HG03108 (cell line): ENCODE measurements at regions not wholly inside any gene's neighbourhood (a gene's known extent, or its start where the extent isn't known, plus 50 kb on each side); places are given as distances from the start of the nearest gene placed in this dataset.

Source experiments
- ATAC-seq: cut with Tn5 transposase; IDR thresholded peaks from one replicate; pipeline ENCODE4 v1.9.1; 2021; ENCODE audit warnings: moderate library complexity; ENCODE audit not compliant: unreplicated experiment

DNA sequence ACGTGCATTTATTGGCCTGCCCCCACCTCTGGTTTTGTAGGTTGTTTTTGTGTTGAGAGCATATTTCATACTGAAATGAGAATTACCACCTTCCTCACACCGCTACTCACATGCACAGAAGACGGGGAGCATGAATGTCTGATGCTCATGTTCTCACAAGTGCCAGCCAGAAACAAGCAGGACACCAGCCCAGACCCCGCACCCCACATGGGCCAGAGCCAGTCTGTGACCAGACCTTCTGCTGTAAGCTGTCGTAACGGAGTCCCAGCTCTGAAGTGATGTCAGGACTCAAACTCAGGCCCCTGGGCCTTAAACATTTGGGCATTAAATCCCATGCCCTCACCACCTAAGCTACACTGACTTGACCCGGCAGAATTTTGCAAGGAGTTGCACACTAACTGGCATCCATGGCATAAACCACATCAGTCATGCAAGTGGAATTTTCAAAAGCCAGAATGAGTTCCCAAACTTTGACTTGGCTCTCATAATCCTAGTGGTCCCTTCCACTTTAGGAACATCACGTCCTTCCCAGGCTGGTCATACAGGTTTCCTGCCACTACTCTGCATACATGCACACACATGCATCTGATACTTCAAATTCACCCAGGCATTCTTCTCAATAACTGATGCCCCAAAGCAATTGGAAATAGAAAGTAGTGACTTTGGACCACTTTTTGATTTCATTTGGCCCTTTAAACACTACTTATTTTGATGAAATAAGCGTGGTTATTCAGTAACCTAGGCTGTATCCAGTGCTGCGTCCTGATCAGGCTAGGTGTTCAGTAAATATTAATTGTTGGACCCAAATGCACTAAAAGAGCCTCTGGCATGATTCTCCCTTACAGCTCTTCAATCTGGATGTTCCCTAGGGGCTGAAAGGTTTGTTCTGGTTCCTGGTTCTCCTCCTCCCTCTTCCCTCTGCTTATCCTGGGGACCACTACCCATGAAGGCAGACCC lies 223.1 kb upstream of the ID2 start:
- no peak for ATAC-seq

DNA sequence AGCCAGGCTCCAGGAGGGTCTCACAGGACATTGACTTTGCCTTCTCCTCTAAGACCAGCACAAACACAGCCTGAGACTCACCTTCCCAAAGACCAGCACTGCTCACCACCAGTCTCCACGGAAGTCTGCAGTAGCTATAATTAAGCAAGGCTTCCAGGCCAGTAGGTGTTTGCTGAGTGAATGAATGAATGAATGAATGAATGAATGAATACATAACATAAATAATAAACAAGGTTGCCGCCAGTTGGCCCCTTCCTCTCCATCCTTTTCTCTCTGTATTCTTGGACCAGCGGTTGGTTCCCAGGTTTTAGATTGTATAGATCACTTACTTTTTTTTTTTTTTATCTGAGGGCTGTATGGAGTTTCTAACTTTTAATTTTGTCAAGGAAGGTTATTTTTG lies 222.4 kb upstream of the ID2 start:
- no peak for ATAC-seq

DNA sequence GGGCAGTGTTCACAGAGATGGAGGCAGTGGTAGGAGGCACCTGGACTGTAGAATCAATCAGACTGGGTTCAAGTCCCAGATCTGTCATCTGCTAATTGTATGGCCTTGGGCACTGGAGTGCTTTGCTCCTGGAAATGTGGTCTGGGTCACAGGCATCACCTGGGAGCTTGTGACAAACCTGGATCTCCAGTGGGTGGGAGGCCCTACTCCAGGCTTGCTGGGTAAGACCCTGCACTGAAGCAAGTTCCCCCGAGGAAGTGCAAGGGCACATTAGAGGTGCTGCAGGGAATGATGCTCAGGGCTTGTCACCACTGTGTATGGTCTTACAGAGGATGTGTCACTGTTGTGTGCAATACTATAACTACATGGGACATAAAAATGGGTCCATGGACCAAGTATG lies 220.5 kb upstream of the ID2 start:
- no peak for ATAC-seq

DNA sequence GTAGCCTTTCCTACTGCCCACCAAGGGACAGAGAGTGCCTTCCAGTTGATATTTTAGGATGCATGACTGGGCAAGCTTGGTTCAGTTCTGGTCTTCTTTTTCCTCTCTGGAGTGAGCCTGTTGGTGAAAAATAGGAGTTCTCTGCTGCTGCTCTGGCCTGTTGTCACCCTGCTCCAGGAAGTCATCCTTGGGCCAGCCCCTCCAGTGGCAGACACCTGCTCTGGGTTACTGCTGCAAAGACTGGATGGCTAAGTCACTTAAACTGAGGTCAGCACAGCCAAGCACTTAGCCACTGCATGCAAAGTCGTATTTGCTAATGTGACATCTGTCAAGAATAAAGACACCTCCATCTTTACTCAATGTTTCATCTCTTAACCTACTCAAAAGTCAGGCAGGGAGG lies 219.6 kb upstream of the ID2 start:
- ATAC-seq: no peak

DNA sequence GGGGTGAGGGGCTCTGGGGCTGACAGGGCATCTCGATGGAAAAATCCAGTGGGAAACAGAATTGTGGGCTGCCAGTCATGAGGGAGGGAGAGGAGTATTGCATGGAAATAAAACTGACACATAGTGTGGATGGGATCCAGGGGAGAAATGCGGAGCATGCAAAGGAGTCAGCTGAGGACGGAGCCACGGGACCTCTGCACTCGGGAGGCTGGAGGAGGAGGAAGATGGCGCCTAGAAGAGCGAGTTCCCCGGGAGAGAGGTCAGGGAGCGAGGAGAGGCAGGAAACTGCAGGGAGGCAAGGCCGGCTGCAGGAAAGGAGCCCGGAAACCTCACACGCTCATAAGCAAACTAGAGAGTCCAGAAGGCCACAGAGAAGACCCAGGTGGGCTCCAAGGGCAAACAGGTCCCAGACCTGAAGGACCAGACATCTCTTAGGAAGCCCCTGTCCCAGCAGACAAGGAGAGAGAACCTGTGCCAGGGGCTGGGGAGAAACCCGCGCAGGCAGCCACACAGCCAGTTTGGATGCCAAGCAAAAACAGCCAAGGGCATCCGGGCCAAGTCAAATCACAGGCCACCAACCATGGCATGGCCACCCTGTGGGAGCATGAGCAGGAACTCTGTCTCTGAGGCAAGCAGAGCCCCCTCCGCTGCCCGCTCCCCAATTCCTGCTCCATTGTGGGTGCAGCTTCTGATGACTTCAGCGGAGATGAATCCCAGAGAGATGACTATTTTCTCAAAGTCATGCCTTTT lies 218.8 kb upstream of the ID2 start:
- ATAC-seq: no peak

DNA sequence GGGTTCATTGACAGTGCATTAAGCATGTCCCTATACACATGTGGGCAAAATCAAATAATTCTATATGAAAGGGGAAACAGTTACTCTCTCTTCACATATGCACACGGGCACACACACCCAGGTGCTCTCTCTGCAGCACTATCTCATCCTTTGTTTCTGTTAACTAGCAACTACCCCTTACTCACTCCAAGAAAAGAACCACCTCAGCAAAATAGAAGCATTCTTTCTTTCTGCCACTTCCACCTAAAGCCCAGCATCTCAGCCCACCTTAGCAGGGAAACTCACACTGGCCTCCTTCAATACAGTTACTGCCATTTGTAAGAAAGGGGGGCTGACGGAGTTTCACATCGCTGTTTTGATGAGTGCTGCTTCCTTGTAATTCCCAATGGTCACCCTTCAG lies 216.3 kb upstream of the ID2 start:
- no peak for ATAC-seq

DNA sequence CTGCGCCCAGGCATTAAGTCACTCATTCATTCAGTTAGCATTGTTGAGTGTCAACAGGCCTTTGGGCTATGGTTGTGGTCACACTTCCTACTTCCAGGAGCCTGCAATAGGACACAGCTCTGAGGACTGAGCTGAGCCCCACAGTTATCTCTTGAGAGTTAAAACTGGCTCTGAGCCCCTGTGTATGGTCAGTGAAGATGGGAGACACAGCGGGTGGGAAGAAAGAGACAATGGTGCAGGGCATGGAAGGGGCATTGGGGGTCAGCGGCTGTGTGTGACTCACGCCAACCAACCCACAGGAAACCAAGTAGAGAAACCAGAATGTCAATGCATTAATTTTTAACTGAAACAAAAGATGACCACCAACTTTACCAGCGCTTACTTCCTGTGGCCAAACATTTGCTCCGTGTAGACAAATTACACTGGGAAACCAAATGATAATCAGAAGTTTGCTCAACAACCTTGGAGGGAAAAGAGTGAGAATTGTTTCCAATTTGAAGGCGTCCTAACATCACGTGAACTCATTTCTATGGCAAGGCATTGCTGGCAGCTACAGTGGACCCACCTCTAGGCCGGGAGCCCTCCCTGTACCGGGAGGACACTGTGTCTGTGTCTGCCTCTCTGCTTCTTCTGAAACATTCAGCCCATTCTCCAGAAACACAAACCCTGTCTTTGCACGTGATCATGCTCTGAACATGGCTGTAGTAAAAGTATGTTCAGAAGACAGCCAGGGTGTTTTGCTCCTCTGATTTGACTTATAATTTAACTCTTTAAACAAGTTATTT lies 212.0 kb upstream of the ID2 start:
- peak; percentile 62 for ATAC-seq

DNA sequence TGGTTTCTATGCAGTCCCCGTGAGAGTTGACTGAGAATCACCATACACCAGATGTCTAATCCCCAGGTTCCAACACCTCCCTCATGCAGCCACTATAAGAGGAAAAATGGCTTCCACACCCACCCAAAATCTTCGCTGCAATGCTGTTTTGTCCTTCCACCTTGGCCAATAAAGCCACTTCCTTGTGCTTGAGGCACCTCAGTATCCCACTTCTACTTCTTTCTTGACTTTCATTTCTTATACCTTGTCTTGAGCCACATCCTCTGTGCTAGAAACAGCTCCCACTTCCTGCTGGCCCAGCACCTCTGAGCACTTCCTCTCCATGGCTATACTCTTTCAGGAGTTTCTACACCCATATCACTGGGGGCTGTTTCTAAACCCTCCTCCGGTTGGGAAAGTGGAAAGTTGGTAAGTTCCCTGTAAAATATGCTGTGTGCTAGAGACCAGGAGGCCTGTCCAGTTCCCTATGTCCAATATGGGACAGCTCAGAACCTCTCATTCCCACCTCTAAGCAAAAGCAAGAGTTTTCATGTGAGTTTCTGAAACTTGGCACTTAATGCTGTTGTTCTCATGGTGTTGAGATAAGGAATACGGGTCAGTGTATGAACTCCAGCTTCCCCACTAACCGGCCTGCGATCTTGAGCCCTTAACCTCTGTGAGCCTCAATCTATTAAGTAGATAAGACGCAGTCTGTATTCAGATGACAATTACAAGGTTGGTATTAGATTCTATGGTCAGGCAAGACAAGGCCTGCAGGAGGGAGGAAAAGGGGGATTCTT lies 209.1 kb upstream of the ID2 start:
- no peak for ATAC-seq

DNA sequence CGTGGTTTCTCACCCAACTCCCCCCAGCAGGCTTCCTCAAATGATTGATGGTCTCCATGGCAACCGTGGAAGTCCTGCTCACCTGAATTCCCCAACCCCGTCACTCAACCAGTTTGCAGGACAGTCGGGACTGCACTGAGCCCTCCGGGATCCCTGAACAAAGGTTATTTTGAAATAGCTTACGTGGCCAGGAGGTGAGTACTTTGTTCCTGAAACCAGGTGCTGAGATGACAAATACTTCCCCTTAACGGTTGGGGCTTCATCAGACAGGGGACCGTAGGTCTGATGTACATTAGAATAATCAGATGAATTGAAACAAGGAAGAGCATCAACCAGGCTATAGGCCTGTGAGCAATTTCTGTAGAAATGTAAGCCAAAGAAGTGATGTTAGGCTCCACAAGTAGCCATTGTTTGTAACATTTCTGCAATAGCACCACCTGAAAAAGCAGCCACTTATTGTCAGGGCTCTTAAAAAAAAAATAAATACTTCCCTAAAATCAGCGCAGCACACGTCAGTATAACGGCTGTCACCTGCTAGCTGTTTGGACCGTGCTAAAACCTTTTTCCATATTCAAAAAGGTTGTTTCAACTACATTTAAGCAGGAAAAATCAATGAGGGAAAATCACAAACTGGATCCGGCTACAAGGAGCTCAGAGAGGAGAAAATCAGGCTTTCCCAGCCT lies 206.4 kb upstream of the ID2 start:
- ATAC-seq: no peak

DNA sequence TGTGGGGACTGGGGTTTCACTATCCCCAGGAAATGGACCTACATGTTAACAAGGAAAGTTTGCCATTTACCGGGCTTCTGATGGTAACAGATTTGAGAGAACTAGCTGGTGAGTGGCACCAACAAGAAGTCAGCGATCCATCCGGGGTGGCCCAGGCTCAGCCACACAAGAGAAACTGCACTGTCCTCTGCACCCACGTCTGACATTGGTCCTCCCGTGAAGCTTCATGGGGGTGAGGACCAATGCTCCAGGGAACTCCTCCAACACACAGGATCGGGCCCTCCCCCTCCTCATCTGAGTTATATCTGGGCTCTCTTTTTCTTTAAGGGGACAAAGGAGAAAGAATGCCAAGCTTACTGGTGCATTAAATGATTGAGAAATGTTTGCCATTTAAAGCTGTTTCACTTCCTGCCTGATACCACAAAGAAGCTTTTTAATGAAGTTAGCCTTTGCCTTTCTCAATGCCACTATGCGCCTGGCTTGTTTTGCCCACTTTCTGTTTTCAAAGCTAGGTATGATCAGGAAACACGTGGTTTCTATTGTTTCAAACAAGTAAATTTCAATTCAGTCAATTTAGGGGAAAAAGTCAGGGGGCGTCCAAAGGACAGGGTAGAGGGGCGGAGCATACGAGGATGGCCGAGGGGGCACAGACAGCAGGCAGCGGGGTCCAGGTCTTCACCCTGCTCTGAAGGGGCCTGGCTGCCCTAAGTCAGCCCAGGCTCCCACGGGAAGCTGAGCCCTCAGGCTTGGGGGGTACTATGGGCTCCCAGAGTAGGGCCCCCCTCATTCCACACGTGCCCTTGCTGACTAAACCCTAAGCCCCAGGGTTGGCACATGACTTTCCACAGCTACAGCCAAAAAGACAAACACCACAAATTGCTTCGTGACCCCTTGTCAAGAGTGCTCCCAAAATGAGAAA lies 204.0 kb upstream of the ID2 start:
- ATAC-seq: peak; percentile 52

DNA sequence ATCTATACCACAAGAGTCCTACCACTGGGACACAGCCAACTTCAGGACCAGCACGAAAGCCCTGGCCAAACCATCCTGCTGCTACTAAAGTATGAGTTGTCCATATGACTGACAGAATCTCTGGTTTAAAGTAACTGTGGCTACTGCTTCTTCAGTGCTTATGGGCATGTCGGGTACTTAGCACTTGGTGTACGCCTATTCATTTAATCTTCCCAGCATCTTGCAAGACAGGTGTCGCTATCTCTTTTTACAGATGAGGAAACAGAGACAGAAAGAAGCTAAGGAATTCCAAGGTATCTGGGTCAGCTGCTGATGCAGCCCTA lies 203.4 kb upstream of the ID2 start:
- ATAC-seq: no peak

DNA sequence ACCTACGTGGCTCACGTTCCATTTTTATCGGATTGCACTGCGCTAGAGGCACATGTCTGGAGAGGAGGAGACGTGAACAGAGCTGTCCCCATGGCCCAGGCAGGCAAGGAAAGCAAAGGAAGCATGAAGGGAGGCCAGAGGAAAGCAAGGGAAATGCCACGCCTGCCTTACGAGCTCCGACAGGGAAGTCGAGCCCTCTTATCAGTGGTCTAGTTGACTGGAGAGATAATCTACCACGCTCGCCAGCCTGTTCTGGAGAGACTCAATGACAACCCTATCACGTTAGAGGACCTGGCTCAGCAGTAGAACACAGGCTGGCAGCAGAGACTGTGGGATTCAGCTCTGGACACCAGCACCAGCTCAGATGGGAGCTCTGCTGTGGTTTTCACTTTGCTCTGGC lies 202.6 kb upstream of the ID2 start:
- ATAC-seq: no peak

DNA sequence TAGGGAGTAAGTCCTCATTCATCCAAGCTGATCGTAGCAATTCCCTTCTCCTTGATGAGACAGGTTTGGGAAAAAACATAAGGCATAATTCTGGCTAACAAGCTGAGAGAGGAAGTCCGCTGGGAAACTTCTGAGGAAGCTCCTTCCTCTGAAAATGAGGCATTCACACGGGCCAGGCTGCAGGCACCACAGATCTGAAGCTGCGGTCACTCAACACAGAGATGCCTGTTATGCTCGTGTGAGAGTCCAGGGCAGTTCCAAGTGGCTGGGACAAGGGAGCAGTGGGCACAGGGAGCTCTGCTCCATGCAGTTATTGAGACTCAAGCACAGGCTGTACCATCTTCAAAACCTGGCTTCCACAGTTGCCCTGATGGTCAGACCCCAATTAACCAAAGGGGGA lies 200.9 kb upstream of the ID2 start:
- no peak for ATAC-seq

DNA sequence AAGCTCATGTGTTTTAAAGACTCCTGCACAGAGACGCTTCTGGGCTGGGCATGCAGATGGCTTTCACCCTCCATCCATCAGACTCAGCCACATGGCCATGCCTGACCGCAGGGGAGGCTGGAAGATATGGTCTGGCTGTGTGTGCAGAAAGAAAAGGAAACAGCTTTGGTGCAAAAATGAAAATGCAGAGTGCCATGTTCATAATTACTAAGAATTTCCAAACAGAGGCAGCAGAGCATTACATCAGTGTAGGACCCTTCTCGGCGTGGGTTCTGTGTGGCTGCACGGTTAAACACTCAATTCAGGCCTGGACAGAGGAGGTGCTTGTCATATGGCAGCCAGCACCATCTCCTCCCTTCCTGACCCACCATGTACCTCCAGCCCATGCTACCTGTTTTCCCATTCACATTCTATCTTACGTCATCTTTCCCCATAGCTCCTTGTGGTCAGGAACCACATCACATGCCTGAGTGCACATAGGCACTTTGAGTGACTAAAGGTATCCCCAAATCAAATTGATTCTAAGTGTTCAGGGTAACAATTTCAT lies 200.3 kb upstream of the ID2 start:
- peak; percentile 36 for ATAC-seq

DNA sequence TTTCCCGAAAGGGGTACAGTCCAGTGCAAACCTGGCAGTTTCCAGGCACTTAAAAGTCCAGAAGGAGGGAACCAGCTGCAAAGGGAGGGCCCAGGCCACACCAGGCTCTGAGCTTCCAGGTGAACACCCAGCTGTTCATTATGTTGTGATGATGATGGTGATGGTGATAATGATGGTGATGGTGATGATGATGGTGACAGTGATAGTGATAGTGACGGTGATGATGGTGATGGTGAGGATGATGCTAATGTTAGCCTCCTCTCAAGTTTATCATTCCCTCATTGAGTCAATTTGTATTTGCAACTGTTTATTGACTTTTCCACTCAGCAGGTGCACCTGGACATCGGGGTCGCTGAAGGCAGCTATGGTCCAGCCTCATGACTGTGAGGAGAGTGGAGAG lies 199.4 kb upstream of the ID2 start:
- ATAC-seq: no peak

DNA sequence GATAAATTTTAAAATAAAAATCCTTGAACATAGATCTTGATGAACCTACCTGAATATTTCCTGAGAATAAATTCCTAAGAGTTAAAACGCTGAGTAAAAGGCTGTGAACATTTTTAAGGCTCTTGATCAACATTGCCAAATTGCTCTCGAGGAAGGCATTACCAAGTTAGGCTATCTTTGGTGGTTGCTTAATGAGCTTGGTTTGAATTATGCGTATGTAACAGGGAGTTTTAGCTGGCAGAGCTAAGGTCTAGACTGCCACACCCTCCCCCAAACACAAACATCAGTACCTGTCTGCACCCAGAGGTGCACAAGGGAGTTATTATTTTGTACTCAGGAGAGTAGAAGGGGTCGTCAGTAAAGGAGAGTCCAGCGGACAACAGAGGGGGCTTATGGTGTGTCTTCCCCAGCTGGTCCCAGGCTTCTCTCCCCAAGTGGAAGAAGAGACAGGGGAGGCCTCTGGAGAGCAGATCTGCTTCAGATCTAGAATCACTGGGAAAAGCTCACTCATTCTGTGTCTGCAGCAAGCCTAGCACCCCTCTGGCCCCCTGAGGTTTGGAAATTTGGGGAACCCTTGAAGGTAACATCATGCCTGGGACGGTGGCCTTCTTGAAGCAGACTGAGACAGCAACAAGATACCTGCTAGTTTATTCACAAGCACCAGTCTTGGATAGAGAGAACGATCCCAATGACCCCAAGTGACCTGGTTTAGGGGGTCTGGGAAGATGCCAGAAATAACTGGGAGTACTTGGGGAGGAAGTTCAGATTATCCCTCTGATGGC lies 197.2 kb upstream of the ID2 start:
- ATAC-seq: no peak

DNA sequence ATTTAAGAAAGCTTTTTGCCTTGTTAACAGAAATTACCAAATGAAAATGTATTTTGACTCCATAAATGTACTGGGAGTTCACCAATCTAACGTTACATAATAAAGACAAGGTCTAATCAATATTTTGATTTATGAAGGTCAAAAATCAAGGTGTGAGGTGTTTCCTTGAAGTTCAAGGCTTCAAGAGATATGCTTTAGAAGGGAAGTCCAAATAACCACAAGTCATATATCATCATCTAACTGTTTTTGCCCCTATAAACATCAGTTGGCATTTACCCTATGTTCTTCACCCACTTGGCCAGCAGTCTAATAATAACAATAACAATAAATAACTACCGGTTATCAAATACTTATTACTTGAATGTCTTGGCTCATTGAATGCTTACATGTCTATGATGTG lies 196.1 kb upstream of the ID2 start:
- no peak for ATAC-seq

DNA sequence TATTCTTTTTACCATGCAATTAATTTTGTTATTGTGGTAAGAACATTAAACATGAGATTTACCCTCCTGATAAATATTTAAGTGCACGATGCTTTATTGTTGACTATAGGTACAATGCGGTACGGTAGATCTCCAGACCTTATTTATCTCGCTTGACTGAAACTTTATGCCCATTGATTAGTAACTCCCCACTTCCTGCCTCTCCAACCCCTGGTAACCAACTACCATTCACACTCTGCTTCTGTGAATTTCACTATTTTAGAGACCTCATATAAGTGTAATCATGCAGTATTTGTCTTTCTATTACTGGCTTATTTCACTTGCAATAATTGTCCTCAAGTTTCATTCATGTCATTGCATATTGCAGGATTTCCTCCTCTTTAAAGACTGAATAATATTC lies 195.7 kb upstream of the ID2 start:
- no peak for ATAC-seq
